Neural cell (in vitro differentiated cells): ENCODE measurements at regions not wholly inside any gene's neighbourhood (a gene's known extent, or its start where the extent isn't known, plus 50 kb on each side); places are given as distances from the start of the nearest gene placed in this dataset.

Source experiments
- EZH2 ChIP-seq: fragments of 200-600, 300-800 bp; shearing (Covaris generic), sonication (generic); IDR thresholded peaks from 2 replicates; pipeline ENCODE4 v1.6.1; 2014; ENCODE audit warnings: antibody characterized with exemption, low read length, borderline replicate concordance, mild to moderate bottlenecking; ENCODE audit not compliant: insufficient read depth, poor library complexity, severe bottlenecking
- MXI1 ChIP-seq: fragments of 450-650 bp; conservative IDR thresholded peaks from 2 replicates; pipeline ENCODE4 v1.6.1; 2014; ENCODE audit warnings: antibody characterized with exemption, mild to moderate bottlenecking; ENCODE audit not compliant: poor library complexity, severe bottlenecking
- TF ChIP-seq, protein P1 (sequence below): fragments of 450-650 bp; IDR thresholded peaks from 2 replicates; pipeline ENCODE4 v1.5.1; 2014; ENCODE audit warnings: antibody characterized with exemption, mild to moderate bottlenecking, moderate library complexity; ENCODE audit not compliant: poor library complexity, severe bottlenecking

- TF ChIP-seq EZH2: no peak
- TF ChIP-seq, protein P1, sequence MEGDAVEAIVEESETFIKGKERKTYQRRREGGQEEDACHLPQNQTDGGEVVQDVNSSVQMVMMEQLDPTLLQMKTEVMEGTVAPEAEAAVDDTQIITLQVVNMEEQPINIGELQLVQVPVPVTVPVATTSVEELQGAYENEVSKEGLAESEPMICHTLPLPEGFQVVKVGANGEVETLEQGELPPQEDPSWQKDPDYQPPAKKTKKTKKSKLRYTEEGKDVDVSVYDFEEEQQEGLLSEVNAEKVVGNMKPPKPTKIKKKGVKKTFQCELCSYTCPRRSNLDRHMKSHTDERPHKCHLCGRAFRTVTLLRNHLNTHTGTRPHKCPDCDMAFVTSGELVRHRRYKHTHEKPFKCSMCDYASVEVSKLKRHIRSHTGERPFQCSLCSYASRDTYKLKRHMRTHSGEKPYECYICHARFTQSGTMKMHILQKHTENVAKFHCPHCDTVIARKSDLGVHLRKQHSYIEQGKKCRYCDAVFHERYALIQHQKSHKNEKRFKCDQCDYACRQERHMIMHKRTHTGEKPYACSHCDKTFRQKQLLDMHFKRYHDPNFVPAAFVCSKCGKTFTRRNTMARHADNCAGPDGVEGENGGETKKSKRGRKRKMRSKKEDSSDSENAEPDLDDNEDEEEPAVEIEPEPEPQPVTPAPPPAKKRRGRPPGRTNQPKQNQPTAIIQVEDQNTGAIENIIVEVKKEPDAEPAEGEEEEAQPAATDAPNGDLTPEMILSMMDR: no peak
- no peak for TF ChIP-seq MXI1
Observed at GRCh38 chr2:222807431-222807830, 53.4 kb upstream of the ACSL3 start.
